ENCODE measurements at regions not wholly inside any gene's neighbourhood (a gene's known extent, or its start where the extent isn't known, plus 50 kb on each side); places are given as distances from the start of the nearest gene placed in this dataset.

DNA sequence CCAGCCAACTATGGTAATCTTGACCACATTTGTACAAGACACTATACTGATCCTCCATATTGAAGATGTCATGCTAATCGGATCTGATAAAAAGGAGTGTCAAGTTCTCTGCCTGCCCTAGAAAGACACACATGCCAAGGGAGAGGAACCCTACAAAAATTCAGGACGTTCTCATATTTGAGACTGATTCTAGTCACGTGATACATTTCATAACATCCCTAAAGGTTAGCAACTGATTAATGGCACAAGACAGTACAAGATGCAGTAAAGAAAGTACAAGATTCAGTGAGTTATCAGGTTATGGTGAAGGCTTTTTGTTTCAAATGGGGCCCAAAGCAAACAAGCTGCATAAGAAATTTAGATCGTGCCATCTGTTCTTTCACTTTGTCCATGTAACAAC is 190.7 kb upstream of the MOCS1 start:
- no peak overlapping the region for H3K27ac ChIP-seq (replicated peaks)
- TF ChIP-seq SPI1 (IDR thresholded peaks at IDR 0.05; ENCODE audit: borderline replicate concordance, low read depth) (no peak), CTCF (IDR thresholded peaks at IDR 0.05; ENCODE audit: insufficient read depth, low read length) (no peak), POLR2AphosphoS5 (IDR thresholded peaks at IDR 0.05; ENCODE audit: low read depth) (no peak), GABPA (IDR thresholded peaks at IDR 0.05; ENCODE audit: low read depth) (no peak)
- TF ChIP-seq, protein P1, sequence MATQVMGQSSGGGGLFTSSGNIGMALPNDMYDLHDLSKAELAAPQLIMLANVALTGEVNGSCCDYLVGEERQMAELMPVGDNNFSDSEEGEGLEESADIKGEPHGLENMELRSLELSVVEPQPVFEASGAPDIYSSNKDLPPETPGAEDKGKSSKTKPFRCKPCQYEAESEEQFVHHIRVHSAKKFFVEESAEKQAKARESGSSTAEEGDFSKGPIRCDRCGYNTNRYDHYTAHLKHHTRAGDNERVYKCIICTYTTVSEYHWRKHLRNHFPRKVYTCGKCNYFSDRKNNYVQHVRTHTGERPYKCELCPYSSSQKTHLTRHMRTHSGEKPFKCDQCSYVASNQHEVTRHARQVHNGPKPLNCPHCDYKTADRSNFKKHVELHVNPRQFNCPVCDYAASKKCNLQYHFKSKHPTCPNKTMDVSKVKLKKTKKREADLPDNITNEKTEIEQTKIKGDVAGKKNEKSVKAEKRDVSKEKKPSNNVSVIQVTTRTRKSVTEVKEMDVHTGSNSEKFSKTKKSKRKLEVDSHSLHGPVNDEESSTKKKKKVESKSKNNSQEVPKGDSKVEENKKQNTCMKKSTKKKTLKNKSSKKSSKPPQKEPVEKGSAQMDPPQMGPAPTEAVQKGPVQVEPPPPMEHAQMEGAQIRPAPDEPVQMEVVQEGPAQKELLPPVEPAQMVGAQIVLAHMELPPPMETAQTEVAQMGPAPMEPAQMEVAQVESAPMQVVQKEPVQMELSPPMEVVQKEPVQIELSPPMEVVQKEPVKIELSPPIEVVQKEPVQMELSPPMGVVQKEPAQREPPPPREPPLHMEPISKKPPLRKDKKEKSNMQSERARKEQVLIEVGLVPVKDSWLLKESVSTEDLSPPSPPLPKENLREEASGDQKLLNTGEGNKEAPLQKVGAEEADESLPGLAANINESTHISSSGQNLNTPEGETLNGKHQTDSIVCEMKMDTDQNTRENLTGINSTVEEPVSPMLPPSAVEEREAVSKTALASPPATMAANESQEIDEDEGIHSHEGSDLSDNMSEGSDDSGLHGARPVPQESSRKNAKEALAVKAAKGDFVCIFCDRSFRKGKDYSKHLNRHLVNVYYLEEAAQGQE (IDR thresholded peaks at IDR 0.05; ENCODE audit: insufficient replicate concordance, low read depth) = no peak
- DNase-seq (ENCODE audit: low read depth in 1 of 2, low spot score in 1 of 2) = no peak
- H3K27me3 ChIP-seq (ENCODE audit: insufficient read depth, poor library complexity, severe bottlenecking) = no peaks in the 10 kb centered on the region
- no peak overlapping the region for H3K4me3 ChIP-seq (replicated peaks; ENCODE audit: insufficient read depth, low read length)

GRCh38 chr6:40116832-40117231 is 182.6 kb upstream of the MOCS1 start:
- TF ChIP-seq SPI1 (IDR thresholded peaks at IDR 0.05; ENCODE audit: borderline replicate concordance, low read depth) (no peak), GABPA (IDR thresholded peaks at IDR 0.05; ENCODE audit: low read depth) (no peak), CTCF (IDR thresholded peaks at IDR 0.05; ENCODE audit: insufficient read depth, low read length) (no peak), POLR2AphosphoS5 (IDR thresholded peaks at IDR 0.05; ENCODE audit: low read depth) (no peak)
- TF ChIP-seq, protein P1 (IDR thresholded peaks at IDR 0.05; ENCODE audit: insufficient replicate concordance, low read depth) = no peak
- Histone ChIP-seq H3K4me3 (replicated peaks; ENCODE audit: insufficient read depth, low read length) (no peak overlapping the region), H3K27me3 (ENCODE audit: insufficient read depth, poor library complexity, severe bottlenecking) (no peaks in the 10 kb centered on the region), H3K27ac (replicated peaks) (no peak overlapping the region)
- no peak for DNase-seq (ENCODE audit: low read depth in 1 of 2, low spot score in 1 of 2)

- TF ChIP-seq CTCF (IDR thresholded peaks at IDR 0.05; ENCODE audit: insufficient read depth, low read length) (no peak), GABPA (IDR thresholded peaks at IDR 0.05; ENCODE audit: low read depth) (no peak), SPI1 (IDR thresholded peaks at IDR 0.05; ENCODE audit: borderline replicate concordance, low read depth) (no peak), POLR2AphosphoS5 (IDR thresholded peaks at IDR 0.05; ENCODE audit: low read depth) (no peak)
- TF ChIP-seq, protein P1 (IDR thresholded peaks at IDR 0.05; ENCODE audit: insufficient replicate concordance, low read depth) = no peak
- no peak overlapping the region for H3K4me3 ChIP-seq (replicated peaks; ENCODE audit: insufficient read depth, low read length)
- peaks cover 2% of the 10 kb centered on the region for H3K27me3 ChIP-seq (ENCODE audit: insufficient read depth, poor library complexity, severe bottlenecking)
- no peak overlapping the region for H3K27ac ChIP-seq (replicated peaks)
- no peak for DNase-seq (ENCODE audit: low read depth in 1 of 2, low spot score in 1 of 2)
Observed at GRCh38 chr6:40112350-40112749, 178.1 kb upstream of the MOCS1 start.

Data from HL-60 (cell line).